ENCODE measurements at regions not wholly inside any gene's neighbourhood (a gene's known extent, or its start where the extent isn't known, plus 50 kb on each side); places are given as distances from the start of the nearest gene placed in this dataset.
"Not testable (repeated sequence)": the region's sequence is repeated elsewhere in the genome, so short reads cannot be mapped to it uniquely, and the experiment has no call there.

- H3K27me3 ChIP-seq (replicated peaks; ENCODE audit: insufficient read depth, low read depth, low read length, poor library complexity); BruUV-seq (replicated peaks); H3K9me3 ChIP-seq (ENCODE audit: low read depth, low read length, poor library complexity, severe bottlenecking); intact Hi-C loops (cut with micrococcal nuclease; ENCODE audit: unreplicated experiment); POLR2A ChIA-PET (ENCODE audit: low non-redundant PET); H3K4me3 ChIP-seq (ENCODE audit: low read depth, low read length, poor library complexity, severe bottlenecking); DNase-seq (ENCODE audit: low spot score); H3K36me3 ChIP-seq (ENCODE audit: insufficient read depth, low read length, poor library complexity, severe bottlenecking); H3K27ac ChIP-seq (ENCODE audit: low read depth, low read length, poor library complexity, severe bottlenecking); CTCF ChIA-PET; H3K4me1 ChIP-seq (ENCODE audit: insufficient read depth, low read length, poor library complexity, severe bottlenecking): not testable (repeated sequence)
Observed at GRCh38 chrX:115840729-115841409, 279.9 kb downstream of the PLS3 start.

GRCh38 chrX:115850986-115851385 lies 290.0 kb downstream of the PLS3 start:
- H3K27me3 ChIP-seq (replicated peaks; ENCODE audit: insufficient read depth, low read depth, low read length, poor library complexity); H3K36me3 ChIP-seq (ENCODE audit: insufficient read depth, low read length, poor library complexity, severe bottlenecking); intact Hi-C loops (cut with micrococcal nuclease; ENCODE audit: unreplicated experiment); BruUV-seq (replicated peaks); H3K4me3 ChIP-seq (ENCODE audit: low read depth, low read length, poor library complexity, severe bottlenecking); DNase-seq (ENCODE audit: low spot score); H3K9me3 ChIP-seq (ENCODE audit: low read depth, low read length, poor library complexity, severe bottlenecking); H3K4me1 ChIP-seq (ENCODE audit: insufficient read depth, low read length, poor library complexity, severe bottlenecking); H3K27ac ChIP-seq (ENCODE audit: low read depth, low read length, poor library complexity, severe bottlenecking); CTCF ChIA-PET; POLR2A ChIA-PET (ENCODE audit: low non-redundant PET): not testable (repeated sequence)

GRCh38 chrX:115853260-115853659 lies 292.3 kb downstream of the PLS3 start:
- intact Hi-C loops (cut with micrococcal nuclease; ENCODE audit: unreplicated experiment); BruUV-seq (replicated peaks); H3K4me1 ChIP-seq (ENCODE audit: insufficient read depth, low read length, poor library complexity, severe bottlenecking); H3K27me3 ChIP-seq (replicated peaks; ENCODE audit: insufficient read depth, low read depth, low read length, poor library complexity); H3K36me3 ChIP-seq (ENCODE audit: insufficient read depth, low read length, poor library complexity, severe bottlenecking); CTCF ChIA-PET; H3K27ac ChIP-seq (ENCODE audit: low read depth, low read length, poor library complexity, severe bottlenecking); DNase-seq (ENCODE audit: low spot score); H3K9me3 ChIP-seq (ENCODE audit: low read depth, low read length, poor library complexity, severe bottlenecking); H3K4me3 ChIP-seq (ENCODE audit: low read depth, low read length, poor library complexity, severe bottlenecking); POLR2A ChIA-PET (ENCODE audit: low non-redundant PET): not testable (repeated sequence)

GRCh38 chrX:115881170-115881569 lies 289.4 kb upstream of the AGTR2 start:
- H3K4me1 ChIP-seq (ENCODE audit: insufficient read depth, low read length, poor library complexity, severe bottlenecking); H3K27me3 ChIP-seq (replicated peaks; ENCODE audit: insufficient read depth, low read depth, low read length, poor library complexity); H3K9me3 ChIP-seq (ENCODE audit: low read depth, low read length, poor library complexity, severe bottlenecking); H3K36me3 ChIP-seq (ENCODE audit: insufficient read depth, low read length, poor library complexity, severe bottlenecking); H3K4me3 ChIP-seq (ENCODE audit: low read depth, low read length, poor library complexity, severe bottlenecking); CTCF ChIA-PET; intact Hi-C loops (cut with micrococcal nuclease; ENCODE audit: unreplicated experiment); POLR2A ChIA-PET (ENCODE audit: low non-redundant PET); BruUV-seq (replicated peaks); DNase-seq (ENCODE audit: low spot score); H3K27ac ChIP-seq (ENCODE audit: low read depth, low read length, poor library complexity, severe bottlenecking): not testable (repeated sequence)

- H3K27me3 ChIP-seq (replicated peaks; ENCODE audit: insufficient read depth, low read depth, low read length, poor library complexity); DNase-seq (ENCODE audit: low spot score); H3K4me1 ChIP-seq (ENCODE audit: insufficient read depth, low read length, poor library complexity, severe bottlenecking); H3K9me3 ChIP-seq (ENCODE audit: low read depth, low read length, poor library complexity, severe bottlenecking); H3K27ac ChIP-seq (ENCODE audit: low read depth, low read length, poor library complexity, severe bottlenecking); H3K4me3 ChIP-seq (ENCODE audit: low read depth, low read length, poor library complexity, severe bottlenecking); H3K36me3 ChIP-seq (ENCODE audit: insufficient read depth, low read length, poor library complexity, severe bottlenecking); intact Hi-C loops (cut with micrococcal nuclease; ENCODE audit: unreplicated experiment); POLR2A ChIA-PET (ENCODE audit: low non-redundant PET); BruUV-seq (replicated peaks); CTCF ChIA-PET: not testable (repeated sequence)
Observed at GRCh38 chrX:115884121-115884520, 286.4 kb upstream of the AGTR2 start.

GRCh38 chrX:115888041-115888440 lies 282.5 kb upstream of the AGTR2 start:
- Histone ChIP-seq H3K4me3 (ENCODE audit: low read depth, low read length, poor library complexity, severe bottlenecking) (peak overlapping the region; percentile 33), H3K27ac (ENCODE audit: low read depth, low read length, poor library complexity, severe bottlenecking) (peak overlapping the region; percentile 64)
- BruUV-seq (replicated peaks); POLR2A ChIA-PET (ENCODE audit: low non-redundant PET); intact Hi-C loops (cut with micrococcal nuclease; ENCODE audit: unreplicated experiment); H3K9me3 ChIP-seq (ENCODE audit: low read depth, low read length, poor library complexity, severe bottlenecking); H3K27me3 ChIP-seq (replicated peaks; ENCODE audit: insufficient read depth, low read depth, low read length, poor library complexity); H3K4me1 ChIP-seq (ENCODE audit: insufficient read depth, low read length, poor library complexity, severe bottlenecking); CTCF ChIA-PET; H3K36me3 ChIP-seq (ENCODE audit: insufficient read depth, low read length, poor library complexity, severe bottlenecking): not testable (repeated sequence)
- DNase-seq (ENCODE audit: low spot score), result peak; percentile 75

GRCh38 chrX:115888519-115888918 lies 282.0 kb upstream of the AGTR2 start:
- H3K4me1 ChIP-seq (ENCODE audit: insufficient read depth, low read length, poor library complexity, severe bottlenecking); H3K9me3 ChIP-seq (ENCODE audit: low read depth, low read length, poor library complexity, severe bottlenecking); H3K4me3 ChIP-seq (ENCODE audit: low read depth, low read length, poor library complexity, severe bottlenecking); CTCF ChIA-PET; BruUV-seq (replicated peaks); intact Hi-C loops (cut with micrococcal nuclease; ENCODE audit: unreplicated experiment); H3K27ac ChIP-seq (ENCODE audit: low read depth, low read length, poor library complexity, severe bottlenecking); H3K36me3 ChIP-seq (ENCODE audit: insufficient read depth, low read length, poor library complexity, severe bottlenecking); H3K27me3 ChIP-seq (replicated peaks; ENCODE audit: insufficient read depth, low read depth, low read length, poor library complexity); DNase-seq (ENCODE audit: low spot score); POLR2A ChIA-PET (ENCODE audit: low non-redundant PET): not testable (repeated sequence)

Measured in A673 (cell line).